GM12873 (cell line): ENCODE measurements at regions not wholly inside any gene's neighbourhood (a gene's known extent, or its start where the extent isn't known, plus 50 kb on each side); places are given as distances from the start of the nearest gene placed in this dataset.

Experiments
- CTCF ChIP-seq: IDR thresholded peaks from 2 replicates; pipeline ENCODE4 v1.5.1; 2012; ENCODE audit warnings: low read depth, mild to moderate bottlenecking, moderate library complexity, low read length, control low read depth; ENCODE audit not compliant: insufficient read depth; ENCODE audit errors: missing control alignments

GRCh38 chr4:170145120-170145519, 55.4 kb upstream of the AADAT start:
- TF ChIP-seq CTCF = no peak

DNA sequence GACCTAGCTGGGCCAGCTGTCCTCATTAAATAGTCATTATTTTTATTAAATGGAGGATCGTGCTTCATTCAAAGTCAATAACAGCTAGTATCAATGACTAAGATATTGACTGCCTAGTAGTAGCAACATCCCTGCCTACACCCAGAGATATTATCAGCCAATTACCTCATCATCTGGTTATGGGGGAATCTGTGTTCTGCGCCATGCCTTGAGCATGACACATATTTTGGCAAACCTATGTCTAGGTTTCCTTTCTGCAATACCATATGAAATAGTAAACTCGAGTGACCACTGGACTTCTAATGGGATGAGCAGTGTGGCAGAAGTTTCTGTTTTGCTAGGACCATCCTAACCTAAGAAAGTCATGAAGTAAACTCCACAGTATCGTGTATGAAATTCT, 50.0 kb upstream of the AADAT start:
- no peak for TF ChIP-seq CTCF
